ENCODE measurements at regions not wholly inside any gene's neighbourhood (a gene's known extent, or its start where the extent isn't known, plus 50 kb on each side); places are given as distances from the start of the nearest gene placed in this dataset.
"Not testable (repeated sequence)": the region's sequence is repeated elsewhere in the genome, so short reads cannot be mapped to it uniquely, and the experiment has no call there.

GRCh38 chr14:106475214-106475613, 948.8 kb downstream of the TMEM121 start:
- not testable (repeated sequence) for H3K36me3 Mint-ChIP-seq (ENCODE audit: low read depth); H3K9me3 Mint-ChIP-seq; H3K27ac Mint-ChIP-seq; H3K4me3 Mint-ChIP-seq; H3K27me3 Mint-ChIP-seq (ENCODE audit: low read depth)
- H3K4me1 Mint-ChIP-seq (ENCODE audit: low read depth): peaks cover 11% of the 10 kb centered on the region

DNA sequence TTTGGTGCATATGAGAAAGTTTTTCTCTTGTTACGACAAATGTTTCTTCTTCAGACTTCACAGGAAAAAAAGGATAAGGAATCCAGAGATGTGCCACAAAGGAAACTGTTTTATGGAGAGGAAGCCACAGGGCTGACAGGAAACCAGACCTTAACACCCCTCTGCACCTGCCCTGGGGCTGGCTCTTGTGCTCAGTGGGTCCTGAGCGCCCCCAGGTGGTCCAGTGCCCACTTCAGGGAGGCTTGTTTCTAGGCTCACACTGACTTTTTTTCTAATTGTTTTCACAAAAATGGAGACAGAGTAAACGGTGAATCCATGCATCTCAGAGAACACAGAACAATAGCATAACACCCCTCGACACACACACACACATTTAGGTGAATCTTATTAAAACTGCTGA, 951.2 kb downstream of the TMEM121 start:
- H3K36me3 Mint-ChIP-seq (ENCODE audit: low read depth); H3K9me3 Mint-ChIP-seq; H3K27ac Mint-ChIP-seq; H3K4me3 Mint-ChIP-seq; H3K27me3 Mint-ChIP-seq (ENCODE audit: low read depth): not testable (repeated sequence)
- peaks cover 11% of the 10 kb centered on the region for H3K4me1 Mint-ChIP-seq (ENCODE audit: low read depth)

DNA sequence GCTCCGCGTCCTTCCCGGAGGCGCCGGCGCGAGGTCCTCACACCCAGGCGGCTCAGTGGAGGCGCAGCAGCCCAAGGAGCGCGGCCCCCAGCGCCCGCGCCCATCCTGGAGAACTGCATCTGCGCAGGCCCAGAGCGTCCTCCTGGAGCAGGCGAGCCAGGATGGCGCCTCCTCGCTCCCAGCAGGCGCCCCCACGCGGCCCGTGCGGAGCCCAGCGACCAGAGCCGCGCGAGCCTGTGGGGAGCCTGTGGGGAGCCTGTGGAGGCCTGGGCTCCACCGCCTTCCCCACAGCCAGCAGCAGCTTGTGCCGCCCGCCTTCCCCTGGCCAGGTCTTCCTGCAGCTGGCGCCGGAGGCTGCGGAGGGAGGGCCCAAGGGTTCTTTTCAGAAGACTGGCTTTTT, 953.9 kb downstream of the TMEM121 start:
- H3K4me1 Mint-ChIP-seq (ENCODE audit: low read depth); H3K36me3 Mint-ChIP-seq (ENCODE audit: low read depth); H3K27me3 Mint-ChIP-seq (ENCODE audit: low read depth); H3K4me3 Mint-ChIP-seq; H3K27ac Mint-ChIP-seq; H3K9me3 Mint-ChIP-seq: not testable (repeated sequence)

GRCh38 chr14:106482213-106482612, 955.8 kb downstream of the TMEM121 start:
- H3K9me3 Mint-ChIP-seq; H3K4me3 Mint-ChIP-seq; H3K27ac Mint-ChIP-seq; H3K36me3 Mint-ChIP-seq (ENCODE audit: low read depth); H3K27me3 Mint-ChIP-seq (ENCODE audit: low read depth); H3K4me1 Mint-ChIP-seq (ENCODE audit: low read depth): not testable (repeated sequence)

- Mint-ChIP-seq H3K36me3 (ENCODE audit: low read depth) (no peaks in the 10 kb centered on the region), H3K9me3 (no peaks in the 10 kb centered on the region)
Observed at GRCh38 chr14:106487600-106487999, 961.2 kb downstream of the TMEM121 start.

DNA sequence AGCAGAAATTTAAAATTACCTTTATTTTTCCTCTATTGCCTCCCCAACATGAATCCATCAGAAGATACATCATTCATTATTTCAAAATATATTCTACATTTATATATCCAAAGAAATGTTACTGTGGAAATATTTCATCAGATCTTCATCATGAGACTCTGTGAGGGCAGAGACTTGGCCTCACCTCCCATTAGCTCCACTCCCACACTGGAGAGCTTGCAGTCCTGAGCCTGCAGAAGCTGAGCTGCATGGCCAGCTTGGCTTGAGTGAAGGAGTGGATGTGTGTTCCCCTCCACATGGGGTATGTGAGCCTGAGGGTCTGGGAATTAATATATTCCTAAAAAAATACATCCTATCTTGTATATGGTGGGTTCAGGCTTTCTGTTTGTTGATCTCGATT, 961.9 kb downstream of the TMEM121 start:
- Mint-ChIP-seq H3K4me1 (ENCODE audit: low read depth) (peaks cover 14% of the 10 kb centered on the region), H3K4me3 (no peak overlapping the region), H3K36me3 (ENCODE audit: low read depth) (no peaks in the 10 kb centered on the region), H3K27me3 (ENCODE audit: low read depth) (no peaks in the 10 kb centered on the region), H3K9me3 (no peaks in the 10 kb centered on the region), H3K27ac (no peak overlapping the region)

More at GRCh38 chr14:106487600-106487999, 961.2 kb downstream of the TMEM121 start:
- H3K27ac Mint-ChIP-seq: no peak overlapping the region
- no peaks in the 10 kb centered on the region for H3K27me3 Mint-ChIP-seq (ENCODE audit: low read depth)
- H3K4me3 Mint-ChIP-seq: no peak overlapping the region
- H3K4me1 Mint-ChIP-seq (ENCODE audit: low read depth): peaks cover 14% of the 10 kb centered on the region

GRCh38 chr14:106489112-106489881, 962.9 kb downstream of the TMEM121 start:
- H3K36me3 Mint-ChIP-seq (ENCODE audit: low read depth): peaks cover 1% of the 10 kb centered on the region
- H3K4me3 Mint-ChIP-seq: no peak overlapping the region
- peak overlapping the region; percentile 55 for H3K27ac Mint-ChIP-seq
- no peaks in the 10 kb centered on the region for H3K9me3 Mint-ChIP-seq
- peaks cover 3% of the 10 kb centered on the region for H3K27me3 Mint-ChIP-seq (ENCODE audit: low read depth)
- peaks cover 19% of the 10 kb centered on the region for H3K4me1 Mint-ChIP-seq (ENCODE audit: low read depth)

GRCh38 chr14:106490442-106490841, 964.1 kb downstream of the TMEM121 start:
- H3K27me3 Mint-ChIP-seq (ENCODE audit: low read depth): peaks cover 6% of the 10 kb centered on the region
- H3K4me1 Mint-ChIP-seq (ENCODE audit: low read depth): peaks cover 24% of the 10 kb centered on the region
- peak overlapping the region; percentile 34 for H3K27ac Mint-ChIP-seq
- H3K4me3 Mint-ChIP-seq: no peak overlapping the region
- H3K36me3 Mint-ChIP-seq (ENCODE audit: low read depth): peaks cover 1% of the 10 kb centered on the region
- H3K9me3 Mint-ChIP-seq: no peaks in the 10 kb centered on the region

DNA sequence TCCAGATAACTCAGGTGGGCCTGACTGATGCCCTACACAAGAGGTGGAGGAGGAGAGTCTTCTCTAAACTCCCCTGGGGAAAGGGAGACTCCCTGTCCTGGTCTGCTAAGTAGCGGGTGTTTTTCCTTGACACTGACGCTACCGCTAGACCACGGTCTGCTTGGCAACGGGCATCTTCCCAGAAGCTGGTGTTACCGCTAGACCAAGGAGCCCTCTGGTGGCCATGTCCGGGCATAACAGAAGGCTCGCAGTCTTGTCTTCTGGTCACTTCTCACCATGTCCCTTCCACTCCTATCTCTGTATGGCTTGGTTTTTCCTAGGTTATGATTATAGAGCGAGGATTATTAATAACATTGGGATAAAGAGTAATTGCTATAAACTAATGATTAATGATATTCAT, 965.5 kb downstream of the TMEM121 start:
- Mint-ChIP-seq H3K4me3 (no peak overlapping the region), H3K27ac (no peak overlapping the region), H3K27me3 (ENCODE audit: low read depth) (peaks cover 6% of the 10 kb centered on the region), H3K36me3 (ENCODE audit: low read depth) (peaks cover 1% of the 10 kb centered on the region), H3K9me3 (no peaks in the 10 kb centered on the region), H3K4me1 (ENCODE audit: low read depth) (peaks cover 24% of the 10 kb centered on the region)

- peaks cover 1% of the 10 kb centered on the region for H3K36me3 Mint-ChIP-seq (ENCODE audit: low read depth)
- no peaks in the 10 kb centered on the region for H3K9me3 Mint-ChIP-seq
- peak overlapping the region; percentile 83 for H3K4me3 Mint-ChIP-seq
- H3K4me1 Mint-ChIP-seq (ENCODE audit: low read depth): peaks cover 15% of the 10 kb centered on the region
- H3K27ac Mint-ChIP-seq: no peak overlapping the region
- peaks cover 11% of the 10 kb centered on the region for H3K27me3 Mint-ChIP-seq (ENCODE audit: low read depth)
Observed at GRCh38 chr14:106493962-106494823, 967.8 kb downstream of the TMEM121 start.

DNA sequence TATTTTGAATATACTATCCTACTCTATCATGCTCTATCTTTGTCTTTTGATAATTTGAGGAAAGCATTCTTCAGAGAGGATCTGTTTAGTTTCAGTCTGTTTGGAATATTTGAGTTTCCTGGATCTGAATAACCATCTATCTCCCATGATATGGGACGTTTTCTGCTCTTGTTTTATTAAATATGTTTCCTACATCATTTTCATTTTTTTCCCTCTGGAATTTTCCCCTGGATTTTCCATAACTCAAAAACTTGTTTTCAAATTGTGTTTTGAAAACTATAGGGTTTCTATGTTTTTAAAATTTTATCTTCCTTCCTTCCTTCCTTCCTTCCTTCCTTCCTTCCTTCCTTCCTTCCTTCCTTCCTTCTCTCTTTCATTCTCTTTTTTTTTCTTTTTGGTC, 974.2 kb downstream of the TMEM121 start:
- Mint-ChIP-seq H3K4me3 (no peak overlapping the region), H3K27ac (no peak overlapping the region), H3K4me1 (ENCODE audit: low read depth) (peaks cover 3% of the 10 kb centered on the region), H3K36me3 (ENCODE audit: low read depth) (no peaks in the 10 kb centered on the region), H3K9me3 (no peaks in the 10 kb centered on the region), H3K27me3 (ENCODE audit: low read depth) (peaks cover 35% of the 10 kb centered on the region)

DNA sequence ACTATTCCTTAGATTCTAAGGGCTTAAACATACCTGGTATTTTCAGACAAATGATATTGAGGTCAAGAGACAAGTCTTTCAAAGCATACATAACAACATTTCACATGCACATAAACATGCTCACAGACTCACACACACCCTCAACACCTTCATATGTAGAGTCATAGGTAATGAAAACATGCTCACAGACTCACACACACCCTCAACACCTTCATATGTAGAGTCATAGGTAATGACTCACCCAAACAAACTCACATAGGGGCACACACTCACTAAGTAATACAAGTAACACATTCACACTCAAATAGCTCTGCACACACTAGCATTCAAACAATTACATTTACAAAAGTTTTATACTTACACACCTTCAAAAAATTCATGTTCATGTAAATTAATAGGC, 975.5 kb downstream of the TMEM121 start:
- H3K27ac Mint-ChIP-seq: no peak overlapping the region
- H3K9me3 Mint-ChIP-seq: no peaks in the 10 kb centered on the region
- H3K4me3 Mint-ChIP-seq: no peak overlapping the region
- peaks cover 36% of the 10 kb centered on the region for H3K27me3 Mint-ChIP-seq (ENCODE audit: low read depth)
- H3K4me1 Mint-ChIP-seq (ENCODE audit: low read depth): peaks cover 12% of the 10 kb centered on the region
- H3K36me3 Mint-ChIP-seq (ENCODE audit: low read depth): no peaks in the 10 kb centered on the region

GRCh38 chr14:106505366-106505765, 979.0 kb downstream of the TMEM121 start:
- H3K36me3 Mint-ChIP-seq (ENCODE audit: low read depth): peaks cover 3% of the 10 kb centered on the region
- H3K4me1 Mint-ChIP-seq (ENCODE audit: low read depth): peaks cover 36% of the 10 kb centered on the region
- no peak overlapping the region for H3K4me3 Mint-ChIP-seq
- peaks cover 31% of the 10 kb centered on the region for H3K27me3 Mint-ChIP-seq (ENCODE audit: low read depth)
- no peak overlapping the region for H3K27ac Mint-ChIP-seq
- no peaks in the 10 kb centered on the region for H3K9me3 Mint-ChIP-seq

- Mint-ChIP-seq H3K4me3 (peak overlapping the region; percentile 74), H3K4me1 (ENCODE audit: low read depth) (peaks cover 51% of the 10 kb centered on the region), H3K36me3 (ENCODE audit: low read depth) (peaks cover 3% of the 10 kb centered on the region), H3K9me3 (no peaks in the 10 kb centered on the region), H3K27me3 (ENCODE audit: low read depth) (peaks cover 27% of the 10 kb centered on the region), H3K27ac (peak overlapping the region; percentile 94)
Observed at GRCh38 chr14:106506881-106507305, 980.5 kb downstream of the TMEM121 start.

DNA sequence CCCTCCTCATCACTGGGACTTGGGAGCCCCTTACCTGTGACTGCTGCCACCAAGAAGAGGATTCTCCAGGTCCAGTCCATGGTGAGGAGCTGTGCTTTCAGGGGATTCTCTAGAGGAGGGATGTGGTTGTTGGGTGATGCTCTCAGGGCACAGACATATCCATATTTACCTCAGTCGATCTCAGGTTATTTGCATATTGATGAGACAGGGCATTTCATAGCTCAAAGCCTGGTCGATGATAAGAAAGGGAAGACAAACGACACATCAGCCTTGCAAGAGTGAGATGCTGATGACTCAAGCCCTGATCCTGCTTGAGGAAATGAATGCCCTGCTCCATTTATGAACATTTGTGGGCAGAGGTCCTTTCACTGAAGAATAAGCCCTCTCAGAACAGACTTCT, 981.0 kb downstream of the TMEM121 start:
- Mint-ChIP-seq H3K9me3 (no peaks in the 10 kb centered on the region), H3K27me3 (ENCODE audit: low read depth) (peaks cover 27% of the 10 kb centered on the region), H3K4me1 (ENCODE audit: low read depth) (peaks cover 55% of the 10 kb centered on the region), H3K36me3 (ENCODE audit: low read depth) (peaks cover 3% of the 10 kb centered on the region), H3K27ac (peak overlapping the region; percentile 94), H3K4me3 (peak overlapping the region; percentile 74)
